GM18909 (cell line): ENCODE measurements at regions not wholly inside any gene's neighbourhood (a gene's known extent, or its start where the extent isn't known, plus 50 kb on each side); places are given as distances from the start of the nearest gene placed in this dataset.
A peak's percentile ranks its signal among the peaks of the same experiment; 100 is the strongest.

ENCODE experiments used
- ATAC-seq: cut with Tn5 transposase; IDR thresholded peaks from one replicate; pipeline ENCODE4 v1.9.1; 2021; ENCODE audit warnings: mild to moderate bottlenecking; ENCODE audit not compliant: unreplicated experiment, poor library complexity

GRCh38 chr12:61781021-61781581 lies 479.1 kb upstream of the USP15 start:
- no peak for ATAC-seq

GRCh38 chr12:61796846-61797245 lies 463.4 kb upstream of the USP15 start:
- ATAC-seq, result no peak

- no peak for ATAC-seq
These were observed 462.9 kb upstream of the USP15 start for GRCh38 chr12:61797266-61797665.

- no peak for ATAC-seq
These were observed 461.4 kb upstream of the USP15 start for GRCh38 chr12:61798778-61799177.

GRCh38 chr12:61804301-61804700 lies 455.9 kb upstream of the USP15 start:
- no peak for ATAC-seq

GRCh38 chr12:61808856-61809255 lies 451.3 kb upstream of the USP15 start:
- no peak for ATAC-seq

- ATAC-seq, result no peak
These were observed 449.7 kb upstream of the USP15 start for GRCh38 chr12:61810486-61810885.

GRCh38 chr12:61821381-61821780 lies 438.8 kb upstream of the USP15 start:
- ATAC-seq, result no peak

GRCh38 chr12:61823102-61823501 lies 437.1 kb upstream of the USP15 start:
- ATAC-seq, result no peak

GRCh38 chr12:61846765-61847164 lies 413.4 kb upstream of the USP15 start:
- no peak for ATAC-seq

GRCh38 chr12:61848893-61849292 lies 411.3 kb upstream of the USP15 start:
- ATAC-seq, result no peak

- ATAC-seq, result no peak
These were observed 406.3 kb upstream of the USP15 start for GRCh38 chr12:61853945-61854344.

- no peak for ATAC-seq
These were observed 405.3 kb upstream of the USP15 start for GRCh38 chr12:61854902-61855301.

GRCh38 chr12:61857968-61858367 lies 402.2 kb upstream of the USP15 start:
- no peak for ATAC-seq

- ATAC-seq, result no peak
These were observed 399.8 kb upstream of the USP15 start for GRCh38 chr12:61860451-61860850.

- no peak for ATAC-seq
These were observed 397.2 kb upstream of the USP15 start for GRCh38 chr12:61862986-61863385.

- no peak for ATAC-seq
These were observed 396.4 kb upstream of the USP15 start for GRCh38 chr12:61863811-61864210.

- no peak for ATAC-seq
These were observed 390.4 kb upstream of the USP15 start for GRCh38 chr12:61869796-61870195.

GRCh38 chr12:61870658-61871484 lies 389.3 kb upstream of the USP15 start:
- peak; percentile 56 for ATAC-seq

- ATAC-seq, result no peak
These were observed 388.8 kb upstream of the USP15 start for GRCh38 chr12:61871485-61871810.

GRCh38 chr12:61879229-61879628 lies 381.0 kb upstream of the USP15 start:
- ATAC-seq, result no peak

GRCh38 chr12:61880186-61880585 lies 380.0 kb upstream of the USP15 start:
- ATAC-seq, result no peak
